Activated B cell treated with CpG ODN at 0.5 μM for 24 hours (primary cell): ENCODE measurements at regions not wholly inside any gene's neighbourhood (a gene's known extent, or its start where the extent isn't known, plus 50 kb on each side); places are given as distances from the start of the nearest gene placed in this dataset.

Experiments
- ATAC-seq: fragments of 200-7000 bp; cut with Tn5 transposase; one replicate; pipeline ENCODE4 v1.10.0; 2021; ENCODE audit warnings: low read depth, mild to moderate bottlenecking, moderate library complexity
- CTCF ChIA-PET: fragments of 350-600 bp; sonication (Branson Sonifier 250); formaldehyde crosslinking; loops from one replicate; lab custom pipeline; 2021; ENCODE audit warnings: antibody characterized with exemption; lab: Charles Lee
- POLR2A ChIA-PET: fragments of 350-600 bp; sonication (Branson Sonifier 250); formaldehyde crosslinking; loops from one replicate; lab custom pipeline; 2021; ENCODE audit warnings: antibody characterized with exemption; lab: Charles Lee
- DNase-seq: peaks from one replicate; pipeline ENCODE4 v3.0.0; 2022
- H3K27ac Mint-ChIP-seq: one replicate; pipeline ENCODE4 v1.8.0; 2020; ENCODE audit warnings: mixed read lengths
- H3K27me3 Mint-ChIP-seq: one replicate; pipeline ENCODE4 v1.8.0; 2021; ENCODE audit warnings: mixed read lengths
- H3K36me3 Mint-ChIP-seq: one replicate; pipeline ENCODE4 v1.8.0; 2021; ENCODE audit warnings: low read depth, mixed read lengths
- H3K4me1 Mint-ChIP-seq: one replicate; pipeline ENCODE4 v1.8.0; 2021; ENCODE audit warnings: mixed read lengths
- H3K4me3 Mint-ChIP-seq: one replicate; pipeline ENCODE4 v1.8.0; 2020; ENCODE audit warnings: mild to moderate bottlenecking, mixed read lengths
- H3K9me3 Mint-ChIP-seq: one replicate; pipeline ENCODE4 v1.8.0; 2020; ENCODE audit warnings: mixed read lengths
- CTCF ChIP-seq: fragments of 200-600 bp; IDR thresholded peaks from one replicate; pipeline ENCODE4 v1.8.0; 2022; ENCODE audit warnings: antibody characterized with exemption, mild to moderate bottlenecking
- intact Hi-C: fragments of 100-400 bp; cut with micrococcal nuclease; formaldehyde crosslinking; loops from one replicate; pipeline ENCODE4 v1.15.1; 2024

GRCh38 chr6:147054158-147054557, 150.1 kb upstream of the STXBP5 start:
- DNase-seq (no peak), ATAC-seq (no peak)
- Mint-ChIP-seq H3K36me3 (no peaks in the 10 kb centered on the region), H3K27ac (no peak overlapping the region), H3K4me3 (no peak overlapping the region), H3K4me1 (no peaks in the 10 kb centered on the region), H3K27me3 (no peaks in the 10 kb centered on the region), H3K9me3 (no peaks in the 10 kb centered on the region)
- no peak for TF ChIP-seq CTCF
- ChIA-PET POLR2A (no interaction called here), CTCF (no interaction called here)
- intact Hi-C loops = no loop called here

- Mint-ChIP-seq H3K4me3 (no peak overlapping the region), H3K36me3 (no peaks in the 10 kb centered on the region), H3K27ac (no peak overlapping the region), H3K4me1 (no peaks in the 10 kb centered on the region), H3K9me3 (no peaks in the 10 kb centered on the region), H3K27me3 (no peaks in the 10 kb centered on the region)
- no peak for TF ChIP-seq CTCF
- DNase-seq = no peak
- ATAC-seq = no peak
- ChIA-PET POLR2A (no interaction called here), CTCF (no interaction called here)
- intact Hi-C loops = no loop called here
Observed at GRCh38 chr6:147054871-147055270, 149.3 kb upstream of the STXBP5 start.

GRCh38 chr6:147055821-147056392, 148.3 kb upstream of the STXBP5 start:
- no peak for TF ChIP-seq CTCF
- Mint-ChIP-seq H3K27ac (no peak overlapping the region), H3K27me3 (no peaks in the 10 kb centered on the region), H3K9me3 (no peaks in the 10 kb centered on the region), H3K4me3 (no peak overlapping the region), H3K36me3 (no peaks in the 10 kb centered on the region), H3K4me1 (no peaks in the 10 kb centered on the region)
- ATAC-seq = no peak
- intact Hi-C loops = no loop called here
- DNase-seq = no peak
- ChIA-PET CTCF (no interaction called here), POLR2A (no interaction called here)

GRCh38 chr6:147057188-147057587, 147.0 kb upstream of the STXBP5 start:
- ATAC-seq = no peak
- DNase-seq = no peak
- Mint-ChIP-seq H3K36me3 (no peaks in the 10 kb centered on the region), H3K27ac (no peak overlapping the region), H3K9me3 (no peaks in the 10 kb centered on the region), H3K27me3 (no peaks in the 10 kb centered on the region), H3K4me1 (no peaks in the 10 kb centered on the region), H3K4me3 (no peak overlapping the region)
- CTCF ChIA-PET = interaction anchor here (0.8 kb wide), 1 partner anchor 32 kb away, joined by 3 read pairs; no protein-coding TSS in a partner anchor
- intact Hi-C loops = no loop called here
- no peak for TF ChIP-seq CTCF
- POLR2A ChIA-PET = no interaction called here

- ChIA-PET CTCF (interaction anchor here (0.8 kb wide), 1 partner anchor 31 kb away, joined by 3 read pairs; no protein-coding TSS in a partner anchor), POLR2A (no interaction called here)
- no peak for ATAC-seq
- DNase-seq = no peak
- no peak for TF ChIP-seq CTCF
- intact Hi-C loops = no loop called here
- H3K27me3 Mint-ChIP-seq = no peaks in the 10 kb centered on the region
- no peak overlapping the region for H3K27ac Mint-ChIP-seq
- no peak overlapping the region for H3K4me3 Mint-ChIP-seq
- H3K9me3 Mint-ChIP-seq = no peaks in the 10 kb centered on the region
- no peaks in the 10 kb centered on the region for H3K4me1 Mint-ChIP-seq
- no peaks in the 10 kb centered on the region for H3K36me3 Mint-ChIP-seq
Observed at GRCh38 chr6:147057705-147058342, 146.4 kb upstream of the STXBP5 start.
